GM12873 (cell line): ENCODE measurements at regions not wholly inside any gene's neighbourhood (a gene's known extent, or its start where the extent isn't known, plus 50 kb on each side); places are given as distances from the start of the nearest gene placed in this dataset.

Experiments
- CTCF ChIP-seq: IDR thresholded peaks from 2 replicates; pipeline ENCODE4 v1.5.1; 2012; ENCODE audit warnings: low read depth, mild to moderate bottlenecking, moderate library complexity, low read length, control low read depth; ENCODE audit not compliant: insufficient read depth; ENCODE audit errors: missing control alignments

DNA sequence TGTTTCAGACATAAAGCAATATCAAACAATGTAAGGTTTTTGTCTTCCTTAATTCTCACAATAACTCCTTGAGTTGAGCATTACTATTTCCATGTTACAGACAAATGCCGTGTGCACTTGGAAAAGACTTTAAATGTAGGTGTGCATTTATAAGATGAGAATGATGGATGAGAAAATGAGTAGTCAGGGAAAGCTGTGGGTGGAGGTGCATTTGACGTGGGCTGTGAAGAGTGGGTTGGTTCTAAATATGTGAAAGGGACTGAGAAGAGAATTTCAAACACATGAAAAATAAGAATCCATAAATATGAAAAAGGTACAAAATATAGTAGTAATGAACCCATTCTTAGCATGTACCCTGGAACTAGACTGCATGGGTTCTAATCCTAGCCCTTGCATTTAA lies 171.6 kb upstream of the PPP2R2B start:
- TF ChIP-seq CTCF = no peak

DNA sequence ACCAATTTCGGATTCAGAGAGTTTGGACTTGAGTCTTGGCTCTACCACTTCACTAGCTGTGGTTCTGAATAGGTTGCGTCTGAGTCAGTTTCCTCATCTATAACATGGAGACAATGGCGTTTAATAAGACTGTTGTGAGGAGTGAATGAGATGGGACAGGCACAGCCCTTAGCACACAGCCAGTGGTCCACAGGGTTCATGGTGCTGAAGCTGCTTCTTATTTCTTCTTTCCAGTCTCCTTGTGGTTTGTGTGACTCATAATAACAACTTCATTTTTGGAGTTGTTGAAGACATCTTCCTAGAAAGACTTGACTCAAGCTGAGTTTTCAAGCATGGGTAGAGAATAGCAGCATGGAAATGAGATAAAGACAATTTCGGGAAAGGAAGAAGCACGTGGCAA lies 172.6 kb upstream of the PPP2R2B start:
- TF ChIP-seq CTCF = no peak

DNA sequence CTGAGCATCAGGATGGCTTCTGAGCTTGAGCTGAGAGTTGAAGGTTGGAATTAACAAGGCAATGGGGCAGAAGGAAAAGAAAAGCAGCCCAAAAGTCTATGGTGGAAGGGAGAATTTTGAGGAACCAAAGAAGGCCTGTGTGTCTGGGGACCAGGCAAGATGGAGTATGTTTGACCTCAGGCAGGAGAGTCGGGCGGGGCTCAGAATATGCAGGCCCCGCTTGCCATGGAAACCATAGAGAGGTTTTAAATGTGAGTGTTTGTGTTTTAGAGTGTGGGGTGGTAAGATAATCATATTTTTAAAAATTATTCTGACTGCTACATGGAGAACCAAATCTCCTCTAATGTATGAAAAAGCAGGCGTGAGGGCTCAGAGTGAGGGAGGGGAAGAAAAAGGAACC lies 174.0 kb upstream of the PPP2R2B start:
- TF ChIP-seq CTCF = no peak

DNA sequence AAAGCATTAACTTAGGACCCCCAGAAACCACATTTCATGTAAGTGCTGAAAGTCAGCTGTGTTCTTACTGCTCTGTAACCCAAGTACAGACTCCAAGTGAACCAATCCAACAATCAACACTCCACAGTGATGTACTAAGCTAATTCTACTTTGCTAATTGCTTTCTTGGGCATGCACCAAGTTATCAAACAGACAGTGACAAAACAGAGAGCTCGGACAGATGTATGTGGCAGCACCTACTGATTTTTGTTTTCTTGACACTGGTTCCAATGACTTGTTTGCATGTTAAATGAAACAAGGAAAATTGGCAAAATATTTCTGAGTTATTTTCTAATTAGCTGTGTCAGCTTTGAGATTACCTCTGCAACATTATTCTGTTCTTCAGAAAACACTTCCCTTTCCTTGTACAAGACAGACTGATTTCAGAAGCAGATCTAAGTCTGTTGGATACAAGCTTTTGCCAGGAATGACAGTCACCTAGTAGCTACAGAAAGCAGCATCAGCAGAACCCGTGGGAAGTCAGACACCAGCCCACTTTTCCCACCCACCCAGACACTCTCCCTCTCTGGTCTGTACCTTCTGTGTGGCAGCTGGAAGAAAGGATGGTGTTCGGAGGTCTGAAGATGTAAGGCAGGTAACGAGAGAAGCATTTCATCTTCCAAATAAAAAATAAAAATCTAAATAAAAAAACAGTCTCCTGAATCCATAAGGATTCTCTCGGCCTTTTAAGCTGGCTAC lies 176.7 kb upstream of the PPP2R2B start:
- no peak for TF ChIP-seq CTCF

- TF ChIP-seq CTCF = no peak
Measured at GRCh38 chr5:147055850-147056566, 177.5 kb upstream of the PPP2R2B start.

DNA sequence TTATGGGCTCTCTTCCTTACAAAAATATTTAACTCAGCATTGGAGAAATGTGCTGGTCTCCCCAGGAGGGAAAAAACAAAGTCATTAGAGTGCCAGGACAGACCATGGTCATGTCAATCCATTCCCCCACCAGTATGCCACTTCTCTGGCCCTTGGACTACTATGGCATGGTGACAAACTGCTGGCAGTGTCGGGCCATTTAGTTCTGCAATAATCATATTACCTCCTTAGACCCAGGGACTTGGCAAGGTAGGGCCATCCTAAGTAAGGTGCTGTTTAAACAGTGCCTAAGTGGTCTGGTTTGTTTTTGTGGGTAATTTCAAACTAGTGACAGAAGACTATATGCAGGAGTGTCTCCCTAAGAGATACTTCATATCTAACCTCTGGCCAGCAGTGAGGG lies 177.8 kb upstream of the STK32A start:
- TF ChIP-seq CTCF = no peak

DNA sequence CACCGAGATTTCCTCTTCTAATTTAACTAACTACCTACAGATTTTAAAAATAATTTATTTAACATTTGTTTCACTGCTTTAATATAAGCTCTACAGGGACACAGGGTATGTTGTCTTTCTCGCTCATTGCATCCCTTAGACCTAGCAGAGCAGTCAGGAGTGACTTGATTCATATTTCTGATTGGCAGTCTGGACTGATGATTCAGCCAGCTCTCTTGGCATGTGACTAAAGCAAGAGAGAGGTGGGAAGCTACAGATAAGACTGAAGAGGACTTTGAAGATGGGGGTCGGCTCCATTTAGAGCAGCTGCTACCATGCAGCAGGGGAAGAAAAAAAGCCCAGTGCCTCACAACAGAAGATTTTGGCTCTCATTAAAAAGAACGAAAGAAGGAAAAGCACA lies 173.4 kb upstream of the STK32A start:
- TF ChIP-seq CTCF = no peak
